ENCODE measurements at regions not wholly inside any gene's neighbourhood (a gene's known extent, or its start where the extent isn't known, plus 50 kb on each side); places are given as distances from the start of the nearest gene placed in this dataset.

- Mint-ChIP-seq H3K9me3 (ENCODE audit: unreplicated experiment) (no peaks in the 10 kb centered on the region), H3K4me1 (ENCODE audit: low read depth, unreplicated experiment) (peaks cover 2% of the 10 kb centered on the region), H3K36me3 (ENCODE audit: low read depth, unreplicated experiment) (no peaks in the 10 kb centered on the region), H3K27ac (ENCODE audit: unreplicated experiment) (no peak overlapping the region), H3K27me3 (ENCODE audit: low read depth, unreplicated experiment) (peaks cover 12% of the 10 kb centered on the region), H3K4me3 (ENCODE audit: unreplicated experiment) (no peak overlapping the region)
- DNase-seq (ENCODE audit: low read depth) (no peak), FAIRE-seq (no peak)
- TF ChIP-seq CTCF (IDR thresholded peaks at IDR 0.05; ENCODE audit: insufficient read depth, low read depth, low read length) (no peak), EZH2 (IDR thresholded peaks at IDR 0.05; ENCODE audit: insufficient read depth, low read length) (no peak)
- no peak overlapping the region for H2AFZ ChIP-seq (ENCODE audit: low read depth, low read length)
- no peaks in the 10 kb centered on the region for H3K27me3 ChIP-seq (ENCODE audit: insufficient read depth, low read length)
- H3K36me3 ChIP-seq (ENCODE audit: insufficient read depth, low read length), result no peaks in the 10 kb centered on the region
- no peak overlapping the region for H3K9ac ChIP-seq (ENCODE audit: low read length)
- H3K9me3 ChIP-seq (ENCODE audit: insufficient read depth, low read depth, low read length), result no peaks in the 10 kb centered on the region
- H3K27ac ChIP-seq (ENCODE audit: low read depth, low read length), result no peak overlapping the region
- H3K4me2 ChIP-seq (ENCODE audit: low read length), result no peak overlapping the region
- H4K20me1 ChIP-seq (ENCODE audit: insufficient read depth, low read length), result no peaks in the 10 kb centered on the region
- H3K4me3 ChIP-seq (ENCODE audit: insufficient read depth, low read depth, low read length), result no peak overlapping the region
- H3K79me2 ChIP-seq (ENCODE audit: insufficient read depth, low read length), result no peaks in the 10 kb centered on the region
- no peaks in the 10 kb centered on the region for H3K4me1 ChIP-seq (ENCODE audit: insufficient read depth, low read length)
Measured at GRCh38 chr3:118637846-118638245, 396.8 kb downstream of the IGSF11 start.

- Mint-ChIP-seq H3K36me3 (ENCODE audit: low read depth, unreplicated experiment) (no peaks in the 10 kb centered on the region), H3K27ac (ENCODE audit: unreplicated experiment) (no peak overlapping the region), H3K4me3 (ENCODE audit: unreplicated experiment) (no peak overlapping the region), H3K9me3 (ENCODE audit: unreplicated experiment) (no peaks in the 10 kb centered on the region), H3K27me3 (ENCODE audit: low read depth, unreplicated experiment) (peaks cover 14% of the 10 kb centered on the region), H3K4me1 (ENCODE audit: low read depth, unreplicated experiment) (peaks cover 2% of the 10 kb centered on the region)
- Histone ChIP-seq H3K27ac (ENCODE audit: low read depth, low read length) (no peak overlapping the region), H3K9ac (ENCODE audit: low read length) (no peak overlapping the region), H3K4me1 (ENCODE audit: insufficient read depth, low read length) (no peaks in the 10 kb centered on the region), H3K9me3 (ENCODE audit: insufficient read depth, low read depth, low read length) (no peaks in the 10 kb centered on the region), H3K4me3 (ENCODE audit: insufficient read depth, low read depth, low read length) (no peak overlapping the region), H4K20me1 (ENCODE audit: insufficient read depth, low read length) (no peaks in the 10 kb centered on the region), H3K4me2 (ENCODE audit: low read length) (no peak overlapping the region), H3K27me3 (ENCODE audit: insufficient read depth, low read length) (no peaks in the 10 kb centered on the region), H3K36me3 (ENCODE audit: insufficient read depth, low read length) (no peaks in the 10 kb centered on the region), H2AFZ (ENCODE audit: low read depth, low read length) (no peak overlapping the region), H3K79me2 (ENCODE audit: insufficient read depth, low read length) (no peaks in the 10 kb centered on the region)
- no peak for FAIRE-seq
- TF ChIP-seq CTCF (IDR thresholded peaks at IDR 0.05; ENCODE audit: insufficient read depth, low read depth, low read length), result no peak
- no peak for DNase-seq (ENCODE audit: low read depth)
Measured at GRCh38 chr3:118641608-118642007, 393.0 kb downstream of the IGSF11 start.

GRCh38 chr3:118671192-118671591 lies 363.5 kb downstream of the IGSF11 start:
- no peaks in the 10 kb centered on the region for H3K36me3 Mint-ChIP-seq (ENCODE audit: low read depth, unreplicated experiment)
- no peaks in the 10 kb centered on the region for H3K79me2 ChIP-seq (ENCODE audit: insufficient read depth, low read length)
- H3K4me3 Mint-ChIP-seq (ENCODE audit: unreplicated experiment), result no peak overlapping the region
- H4K20me1 ChIP-seq (ENCODE audit: insufficient read depth, low read length), result no peaks in the 10 kb centered on the region
- no peak overlapping the region for H3K4me2 ChIP-seq (ENCODE audit: low read length)
- no peaks in the 10 kb centered on the region for H3K27me3 Mint-ChIP-seq (ENCODE audit: low read depth, unreplicated experiment)
- no peak overlapping the region for H3K4me3 ChIP-seq (ENCODE audit: insufficient read depth, low read depth, low read length)
- no peak overlapping the region for H3K9ac ChIP-seq (ENCODE audit: low read length)
- H3K4me1 Mint-ChIP-seq (ENCODE audit: low read depth, unreplicated experiment), result no peaks in the 10 kb centered on the region
- DNase-seq (ENCODE audit: low read depth) (no peak), FAIRE-seq (no peak)
- no peaks in the 10 kb centered on the region for H3K9me3 ChIP-seq (ENCODE audit: insufficient read depth, low read depth, low read length)
- no peak overlapping the region for H3K27ac ChIP-seq (ENCODE audit: low read depth, low read length)
- H3K9me3 Mint-ChIP-seq (ENCODE audit: unreplicated experiment), result no peaks in the 10 kb centered on the region
- H3K27ac Mint-ChIP-seq (ENCODE audit: unreplicated experiment), result no peak overlapping the region
- no peaks in the 10 kb centered on the region for H3K4me1 ChIP-seq (ENCODE audit: insufficient read depth, low read length)
- H2AFZ ChIP-seq (ENCODE audit: low read depth, low read length), result no peak overlapping the region
- H3K36me3 ChIP-seq (ENCODE audit: insufficient read depth, low read length), result no peaks in the 10 kb centered on the region
- H3K27me3 ChIP-seq (ENCODE audit: insufficient read depth, low read length), result no peaks in the 10 kb centered on the region
- TF ChIP-seq CTCF (IDR thresholded peaks at IDR 0.05; ENCODE audit: insufficient read depth, low read depth, low read length) (no peak), EZH2 (IDR thresholded peaks at IDR 0.05; ENCODE audit: insufficient read depth, low read length) (no peak)

Measured in astrocyte (in vitro differentiated cells and primary cell).